H9 (cell line): ENCODE measurements at regions not wholly inside any gene's neighbourhood (a gene's known extent, or its start where the extent isn't known, plus 50 kb on each side); places are given as distances from the start of the nearest gene placed in this dataset.

Source experiments
- DNase-seq: peaks from one replicate; pipeline ENCODE4 v3.0.0-alpha.2; 2017
- H2AFZ ChIP-seq: one replicate; pipeline ENCODE4 v1.6.1; 2013; ENCODE audit warnings: mild to moderate bottlenecking, low read length, control low read depth, moderate library complexity
- H2AK5ac ChIP-seq: 2 replicates; pipeline ENCODE4 v1.6.1; 2013; ENCODE audit warnings: low read length, control low read depth, mixed read lengths; ENCODE audit not compliant: insufficient read length
- H2BK120ac ChIP-seq: one replicate; pipeline ENCODE4 v1.6.1; 2013; ENCODE audit warnings: low read depth, mild to moderate bottlenecking, low read length, control low read depth, inconsistent platforms; ENCODE audit not compliant: poor library complexity, severe bottlenecking
- H2BK12ac ChIP-seq: 2 replicates; pipeline ENCODE4 v1.6.1; 2013; ENCODE audit warnings: low read length, control low read depth, mixed read lengths, low read depth; ENCODE audit not compliant: insufficient read length
- H2BK15ac ChIP-seq: 2 replicates; pipeline ENCODE4 v1.6.1; 2013; ENCODE audit warnings: low read depth, low read length, control low read depth
- H2BK20ac ChIP-seq: one replicate; pipeline ENCODE4 v1.6.1; 2013; ENCODE audit warnings: low read depth, mild to moderate bottlenecking, low read length, control low read depth, inconsistent platforms; ENCODE audit not compliant: poor library complexity, severe bottlenecking
- H2BK5ac ChIP-seq: 2 replicates; pipeline ENCODE4 v1.6.1; 2013; ENCODE audit warnings: low read length, control low read depth, mixed read lengths; ENCODE audit not compliant: insufficient read length
- H3K14ac ChIP-seq: 2 replicates; pipeline ENCODE4 v1.6.1; 2013; ENCODE audit warnings: low read length, control low read depth; ENCODE audit not compliant: insufficient read depth
- H3K18ac ChIP-seq: 2 replicates; pipeline ENCODE4 v1.6.1; 2013; ENCODE audit warnings: low read depth, mild to moderate bottlenecking, mixed read lengths, low read length, control low read depth; ENCODE audit not compliant: insufficient read length
- H3K23ac ChIP-seq: 2 replicates; pipeline ENCODE4 v1.6.1; 2013; ENCODE audit warnings: low read length, control low read depth, mixed read lengths, low read depth; ENCODE audit not compliant: insufficient read length
- H3K23me2 ChIP-seq: 2 replicates; pipeline ENCODE4 v1.6.1; 2013; ENCODE audit warnings: low read depth, mild to moderate bottlenecking, mixed read lengths, low read length, control low read depth; ENCODE audit not compliant: insufficient read length, poor library complexity, severe bottlenecking
- H3K27ac ChIP-seq: 2 replicates; pipeline ENCODE4 v1.5.1; 2013; ENCODE audit warnings: low read length, control low read depth, mixed read lengths, low read depth; ENCODE audit not compliant: insufficient read length
- H3K27me3 ChIP-seq: 2 replicates; pipeline ENCODE4 v1.6.1; 2013; ENCODE audit warnings: low read length, control low read depth, inconsistent platforms; ENCODE audit not compliant: insufficient read depth
- H3K4ac ChIP-seq: 2 replicates; pipeline ENCODE4 v1.6.1; 2013; ENCODE audit warnings: low read depth, mild to moderate bottlenecking, control low read depth, inconsistent platforms, low read length, moderate library complexity
- H3K4me1 ChIP-seq: 2 replicates; pipeline ENCODE4 v1.6.1; 2013; ENCODE audit warnings: low read length, control low read depth, inconsistent platforms; ENCODE audit not compliant: insufficient read depth
- H3K4me2 ChIP-seq: 2 replicates; pipeline ENCODE4 v1.6.1; 2013; ENCODE audit warnings: low read length, control low read depth, mixed read lengths; ENCODE audit not compliant: insufficient read length, insufficient read depth
- H3K56ac ChIP-seq: 2 replicates; pipeline ENCODE4 v1.6.1; 2013; ENCODE audit warnings: low read depth, mild to moderate bottlenecking, mixed read lengths, low read length, control low read depth; ENCODE audit not compliant: insufficient read length
- H3K79me1 ChIP-seq: 2 replicates; pipeline ENCODE4 v1.6.1; 2013; ENCODE audit warnings: low read depth, mild to moderate bottlenecking, moderate library complexity, low read length, control low read depth, inconsistent platforms; ENCODE audit not compliant: insufficient read depth, poor library complexity, severe bottlenecking
- H3K79me2 ChIP-seq: 2 replicates; pipeline ENCODE4 v1.6.1; 2013; ENCODE audit warnings: low read length, control low read depth, inconsistent platforms; ENCODE audit not compliant: insufficient read depth
- H3K9ac ChIP-seq: 2 replicates; pipeline ENCODE4 v1.6.1; 2013; ENCODE audit warnings: low read length, control low read depth, mixed read lengths; ENCODE audit not compliant: insufficient read length; ENCODE audit errors: extremely low read depth
- H3K9me3 ChIP-seq: one replicate; pipeline ENCODE4 v1.6.1; 2013; ENCODE audit warnings: low read depth, low read length, inconsistent platforms; ENCODE audit not compliant: control insufficient read depth
- H3T11ph ChIP-seq: one replicate; pipeline ENCODE4 v1.6.1; 2013; ENCODE audit warnings: mild to moderate bottlenecking, low read length, control low read depth, inconsistent platforms
- H4K20me1 ChIP-seq: one replicate; pipeline ENCODE4 v1.6.1; 2013; ENCODE audit not compliant: control insufficient read depth, insufficient read length, insufficient read depth
- H4K5ac ChIP-seq: 2 replicates; pipeline ENCODE4 v1.6.1; 2013; ENCODE audit warnings: low read depth, mild to moderate bottlenecking, mixed read lengths, low read length, control low read depth; ENCODE audit not compliant: insufficient read length
- H4K8ac ChIP-seq: replicated peaks from 2 replicates; pipeline ENCODE4 v1.6.1; 2013; ENCODE audit warnings: low read length, control low read depth, mixed read lengths, low read depth; ENCODE audit not compliant: insufficient read length
- H4K91ac ChIP-seq: 2 replicates; pipeline ENCODE4 v1.6.1; 2013; ENCODE audit warnings: low read depth, mild to moderate bottlenecking, moderate library complexity, mixed read lengths, low read length, control low read depth; ENCODE audit not compliant: insufficient read length
- H3K27ac Mint-ChIP-seq, 3 experiments: 2 replicates in 2 of 3; 3 replicates in 1 of 3; pipeline ENCODE4 v1.8.0; 2020 to 2021; ENCODE audit warnings: mixed read lengths in 3 of 3, mild to moderate bottlenecking in 1 of 3, moderate library complexity in 1 of 3
- H3K27me3 Mint-ChIP-seq: 2 replicates; pipeline ENCODE4 v1.8.0; 2021; ENCODE audit warnings: low read depth, mild to moderate bottlenecking, moderate library complexity, mixed read lengths
- H3K36me3 Mint-ChIP-seq, 3 experiments: 2 replicates in 2 of 3; 3 replicates in 1 of 3; pipeline ENCODE4 v1.8.0; 2020 to 2021; ENCODE audit warnings: low read depth in 3 of 3, mixed read lengths in 3 of 3; ENCODE audit not compliant: insufficient read depth in 1 of 3
- H3K4me1 Mint-ChIP-seq, 2 experiments: 2 replicates each; pipeline ENCODE4 v1.8.0; 2020; ENCODE audit warnings: mixed read lengths in 2 of 2
- H3K4me3 Mint-ChIP-seq, 2 experiments: 2 replicates in 1 of 2; 3 replicates in 1 of 2; pipeline ENCODE4 v1.8.0; 2020 to 2021; ENCODE audit warnings: mild to moderate bottlenecking in 2 of 2, mixed read lengths in 2 of 2, moderate library complexity in 1 of 2
- H3K9me3 Mint-ChIP-seq, 2 experiments: 2 replicates in 1 of 2; 3 replicates in 1 of 2; pipeline ENCODE4 v1.8.0; 2020; ENCODE audit warnings: mild to moderate bottlenecking in 2 of 2, mixed read lengths in 2 of 2, moderate library complexity in 1 of 2
- CTCF ChIP-seq: fragments of 200-600 bp; sonication (generic); conservative IDR thresholded peaks from 3 replicates; pipeline ENCODE4 v1.8.0; 2021; ENCODE audit warnings: antibody characterized with exemption, mild to moderate bottlenecking
- WGBS: extraction: QIAGEN DNeasy Blood & Tissue Kit; methylation state at CpG from one replicate; pipeline ENCODE4 v1.1.7; 2013; ENCODE audit warnings: missing lambda C conversion rate, low lambda C conversion rate, mixed read lengths; ENCODE audit not compliant: insufficient read length; ENCODE audit errors: extremely low coverage; 5-methylcytosine and 5-hydroxymethylcytosine counted together

GRCh38 chr4:81883530-81884450 is 412.1 kb upstream of the RASGEF1B start:
- Histone ChIP-seq H3K79me2 (no peaks in the 10 kb centered on the region; the same call in 1 of the 2 replicates), H2AFZ (no peak overlapping the region), H3K4me2 (no peak overlapping the region), H3K9me3 (no peaks in the 10 kb centered on the region), H2BK12ac (no peak overlapping the region), H3K14ac (no peak overlapping the region), H3K18ac (no peak overlapping the region), H2BK120ac (no peak overlapping the region), H3K4ac (no peak overlapping the region), H3T11ph (no peak overlapping the region), H3K27ac (no peak overlapping the region), H2BK5ac (no peak overlapping the region), H3K56ac (no peak overlapping the region), H4K91ac (no peak overlapping the region), H4K20me1 (no peaks in the 10 kb centered on the region), H2BK20ac (no peak overlapping the region), H4K5ac (no peak overlapping the region), H3K23ac (no peak overlapping the region), H3K23me2 (no peaks in the 10 kb centered on the region), H3K27me3 (no peaks in the 10 kb centered on the region), H2BK15ac (no peak overlapping the region), H4K8ac (no peak overlapping the region), H3K79me1 (no peaks in the 10 kb centered on the region), H3K9ac (no peak overlapping the region), H3K4me1 (no peaks in the 10 kb centered on the region), H2AK5ac (no peak overlapping the region)
- no CpG with 5 or more reads among the region's 7 CpGs for WGBS
- Mint-ChIP-seq H3K36me3 (no peaks in the 10 kb centered on the region), H3K9me3 (no peaks in the 10 kb centered on the region; a peak in 1 of 5 replicates), H3K27me3 (no peaks in the 10 kb centered on the region), H3K27ac (no peak overlapping the region), H3K4me1 (no peaks in the 10 kb centered on the region), H3K4me3 (no peak overlapping the region)
- no peak for TF ChIP-seq CTCF
- no peak for DNase-seq
